Right lobe of liver (tissue), 6 donors: ENCODE measurements at regions not wholly inside any gene's neighbourhood (a gene's known extent, or its start where the extent isn't known, plus 50 kb on each side); places are given as distances from the start of the nearest gene placed in this dataset.

Experiments used
- ATAC-seq, 4 donors: fragments of 200-7000 bp; cut with Tn5 transposase; one replicate each; pipeline ENCODE4 v1.9.1; 2020; ENCODE audit warnings: mild to moderate bottlenecking in 4 of 4, moderate library complexity in 4 of 4
- DNase-seq, 3 donors: peaks; one replicate each; pipeline ENCODE4 v3.0.0-alpha.2; 2020
- H3K27ac ChIP-seq, 3 donors: fragments of 200-600 bp; one replicate each; pipeline ENCODE4 v1.8.0; 2022
- H3K27me3 ChIP-seq, 2 donors: fragments of 200-600 bp; one replicate each; pipeline ENCODE4 v1.8.0; 2022
- H3K36me3 ChIP-seq, 4 donors: fragments of 200-600 bp; sonication (generic) in 1 of 4; one replicate each; pipeline versions ENCODE4 v1.5.1 to v1.8.0; 2017 to 2022; ENCODE audit warnings: control low read depth in 1 of 4
- H3K4me1 ChIP-seq, 4 donors: fragments of 200-600 bp; sonication (generic) in 1 of 4; one replicate each; pipeline versions ENCODE4 v1.5.1 to v1.8.0; 2017 to 2022; ENCODE audit warnings: control low read depth in 1 of 4
- H3K4me3 ChIP-seq, 3 donors: fragments of 200-600 bp; one replicate each; pipeline ENCODE4 v1.8.0; 2022
- H3K9me3 ChIP-seq, 4 donors: fragments of 200-600 bp; sonication (generic) in 1 of 4; one replicate each; pipeline versions ENCODE4 v1.5.1 to v1.8.0; 2017 to 2022; ENCODE audit warnings: control low read depth in 1 of 4
- CTCF ChIP-seq, 4 donors: fragments of 200-600 bp in 3 of 4; fragments of 450-650 bp in 1 of 4; IDR thresholded peaks; one replicate each; pipeline versions ENCODE4 v1.5.1 to v1.8.0; 2016 to 2022; ENCODE audit warnings: antibody characterized with exemption in 4 of 4, mild to moderate bottlenecking in 2 of 4
- POLR2A ChIP-seq: fragments of 450-650 bp; IDR thresholded peaks from one replicate; pipeline ENCODE4 v1.6.1; 2017; ENCODE audit warnings: antibody characterized with exemption, mild to moderate bottlenecking
- WGBS: methylation state at CpG from one replicate; pipeline ENCODE4 v1.1.6; 2018; ENCODE audit warnings: low coverage, low lambda C conversion rate; ENCODE audit not compliant: insufficient coverage; ENCODE audit errors: missing lambda C conversion rate; 5-methylcytosine and 5-hydroxymethylcytosine counted together
- intact Hi-C, 2 donors: fragments of 100-400 bp; cut with DNase I; formaldehyde crosslinking; loops; one replicate each; pipeline versions ENCODE4 v1.11.2 to v1.14.1; 2022
- donor health status: DM: no; HTN: yes; CAD: no.
- donor health status: DM: no; HTN: no; CAD: no.
- donor health status: DM: no; HTN: no; CAD: no.
- donor health status: DM: no; HTN: yes; CAD: no.
- donor health status: DM: no; HTN: yes; CAD: no.

- intact Hi-C loops, result no loop called here
- DNase-seq (peak in 1 of 3 donors; percentile 30), ATAC-seq (peak; percentile 21 to 55 (median 52))
- H3K4me3 ChIP-seq, result no peak overlapping the region
- H3K4me1 ChIP-seq, result peaks cover 0 to 56% (median 21%) of the 10 kb centered on the region in 4 donors
- H3K9me3 ChIP-seq, result no peaks in the 10 kb centered on the region
- 24% methylated on average over 6 of the region's 6 CpGs for WGBS
- peak overlapping the region in 1 of 3 donors; percentile 14 for H3K27ac ChIP-seq
- TF ChIP-seq POLR2A (no peak), CTCF (IDR thresholded peaks at IDR 0.05) (no peak)
- no peaks in the 10 kb centered on the region for H3K27me3 ChIP-seq
- no peaks in the 10 kb centered on the region for H3K36me3 ChIP-seq
These were observed 482.7 kb upstream of the JARID2 start for GRCh38 chr6:14763139-14763538.

- Histone ChIP-seq H3K36me3 (no peaks in the 10 kb centered on the region), H3K27me3 (no peaks in the 10 kb centered on the region), H3K4me3 (no peak overlapping the region), H3K27ac (peak overlapping the region in 1 of 3 donors; percentile 14), H3K4me1 (peaks cover 0 to 53% (median 20%) of the 10 kb centered on the region in 4 donors), H3K9me3 (no peaks in the 10 kb centered on the region)
- intact Hi-C loops, result no loop called here
- ATAC-seq, result no peak
- WGBS, result 42% methylated on average over 1 of the region's 1 CpG
- TF ChIP-seq POLR2A (no peak), CTCF (IDR thresholded peaks at IDR 0.05) (no peak)
- no peak for DNase-seq
These were observed 482.3 kb upstream of the JARID2 start for GRCh38 chr6:14763616-14764015.

DNA sequence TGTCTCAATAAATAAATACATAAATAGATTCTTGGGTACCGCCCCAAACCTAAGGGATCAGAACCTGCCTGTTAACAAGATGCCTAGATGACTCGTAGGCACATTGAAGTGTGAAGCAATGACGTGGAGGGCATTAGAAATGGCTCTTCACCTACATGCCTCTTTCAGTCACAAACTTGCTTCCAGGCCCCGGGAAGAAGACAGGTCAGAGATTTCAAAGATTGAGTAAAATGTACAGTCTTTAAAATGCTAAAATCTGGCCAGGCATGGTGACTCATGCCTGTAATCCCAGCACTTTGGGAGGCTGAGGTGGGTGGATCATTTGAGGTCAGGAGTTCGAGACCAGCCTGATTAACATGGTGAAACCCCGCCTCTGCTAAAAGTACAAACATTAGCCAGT is 480.8 kb upstream of the JARID2 start:
- no peak overlapping the region for H3K27ac ChIP-seq
- 69% methylated on average over 5 of the region's 6 CpGs for WGBS
- TF ChIP-seq CTCF (IDR thresholded peaks at IDR 0.05), result no peak
- no peak for TF ChIP-seq POLR2A
- H3K4me3 ChIP-seq, result no peak overlapping the region
- H3K4me1 ChIP-seq, result peaks cover 0 to 39% (median 13%) of the 10 kb centered on the region in 4 donors
- no peaks in the 10 kb centered on the region for H3K9me3 ChIP-seq
- intact Hi-C loops, result no loop called here
- H3K27me3 ChIP-seq, result no peaks in the 10 kb centered on the region
- H3K36me3 ChIP-seq, result no peaks in the 10 kb centered on the region
- no peak for ATAC-seq
- no peak for DNase-seq

- Histone ChIP-seq H3K27me3 (no peaks in the 10 kb centered on the region), H3K36me3 (no peaks in the 10 kb centered on the region), H3K4me1 (peaks cover 0 to 31% (median 9%) of the 10 kb centered on the region in 4 donors), H3K9me3 (no peaks in the 10 kb centered on the region), H3K4me3 (no peak overlapping the region), H3K27ac (no peak overlapping the region)
- 86% methylated on average over 3 of the region's 3 CpGs for WGBS
- ATAC-seq (no peak), DNase-seq (no peak)
- intact Hi-C loops, result no loop called here
- TF ChIP-seq POLR2A, result no peak
- no peak for TF ChIP-seq CTCF (IDR thresholded peaks at IDR 0.05)
These were observed 480.0 kb upstream of the JARID2 start for GRCh38 chr6:14765721-14766390.
